HK-2 (cell line): ENCODE measurements at regions not wholly inside any gene's neighbourhood (a gene's known extent, or its start where the extent isn't known, plus 50 kb on each side); places are given as distances from the start of the nearest gene placed in this dataset.

ENCODE experiments used
- DNase-seq: peaks from one replicate; pipeline ENCODE4 v3.0.0-alpha.2; 2018; ENCODE audit not compliant: unreplicated experiment

DNA sequence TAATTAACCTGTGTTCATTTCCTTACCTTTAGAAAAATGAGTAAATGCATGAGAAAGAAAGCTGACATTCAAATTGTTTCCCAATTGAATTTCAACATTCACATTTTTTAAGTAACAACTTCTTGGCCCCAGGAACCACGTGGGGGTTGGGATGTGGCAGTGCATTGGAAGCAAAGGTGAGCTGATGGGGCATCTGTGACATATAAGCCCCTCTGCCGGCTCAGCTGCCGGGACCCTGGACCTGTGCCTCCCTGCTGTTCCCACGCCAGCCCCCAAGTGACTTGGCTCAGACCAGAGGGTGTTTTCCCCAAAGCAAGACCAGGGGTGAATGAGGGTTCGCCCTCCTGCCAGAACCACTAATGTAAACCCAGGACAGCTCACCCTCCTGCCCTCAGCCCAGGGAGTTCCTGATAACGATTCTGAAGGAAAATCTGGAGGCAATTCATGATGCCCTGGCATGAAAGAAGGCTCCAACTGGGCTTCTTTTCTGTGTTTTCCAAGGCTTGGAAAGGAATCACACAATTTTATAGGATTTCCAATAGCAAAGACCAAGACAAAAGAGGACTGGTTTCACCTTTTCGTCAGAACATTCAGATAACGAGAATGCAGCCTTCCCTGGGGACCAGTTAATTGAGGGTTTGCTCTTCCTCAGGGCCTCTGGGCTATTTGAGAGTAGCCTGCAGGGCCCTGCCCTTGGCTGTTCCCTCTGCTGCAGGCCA is 193.2 kb upstream of the TWIST2 start:
- no peak for DNase-seq

DNA sequence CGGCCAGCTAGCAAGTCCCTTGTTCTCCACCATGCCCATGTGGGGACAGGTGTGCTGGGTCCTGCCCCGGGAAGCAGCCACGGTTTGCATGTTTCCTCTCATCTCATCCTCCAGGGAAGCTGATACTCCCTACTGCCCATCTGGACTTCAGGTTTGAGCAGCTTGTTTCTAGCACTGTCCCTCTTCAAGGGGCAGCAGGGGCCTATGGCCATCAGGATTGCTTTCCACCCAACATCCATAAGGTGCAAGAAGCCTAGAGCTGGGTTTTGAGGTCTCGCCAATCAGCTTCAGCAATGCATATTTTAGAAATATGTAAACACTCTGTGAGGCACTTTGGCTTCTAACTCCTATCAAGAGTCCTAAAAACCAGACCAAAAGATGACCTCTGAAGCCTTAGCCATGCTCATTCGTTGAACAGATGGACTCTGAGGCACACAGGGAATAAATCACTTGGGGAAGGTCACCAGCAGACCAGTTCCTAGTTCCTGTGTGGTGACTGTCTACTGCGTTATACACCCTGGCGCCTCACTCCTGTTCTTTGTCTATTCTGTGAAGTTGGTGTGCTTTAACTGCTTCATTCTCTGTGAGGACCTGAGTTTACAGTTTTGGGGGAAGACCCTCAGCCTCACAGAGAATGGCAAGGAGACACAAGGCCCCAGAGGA is 192.6 kb upstream of the TWIST2 start:
- no peak for DNase-seq

DNA sequence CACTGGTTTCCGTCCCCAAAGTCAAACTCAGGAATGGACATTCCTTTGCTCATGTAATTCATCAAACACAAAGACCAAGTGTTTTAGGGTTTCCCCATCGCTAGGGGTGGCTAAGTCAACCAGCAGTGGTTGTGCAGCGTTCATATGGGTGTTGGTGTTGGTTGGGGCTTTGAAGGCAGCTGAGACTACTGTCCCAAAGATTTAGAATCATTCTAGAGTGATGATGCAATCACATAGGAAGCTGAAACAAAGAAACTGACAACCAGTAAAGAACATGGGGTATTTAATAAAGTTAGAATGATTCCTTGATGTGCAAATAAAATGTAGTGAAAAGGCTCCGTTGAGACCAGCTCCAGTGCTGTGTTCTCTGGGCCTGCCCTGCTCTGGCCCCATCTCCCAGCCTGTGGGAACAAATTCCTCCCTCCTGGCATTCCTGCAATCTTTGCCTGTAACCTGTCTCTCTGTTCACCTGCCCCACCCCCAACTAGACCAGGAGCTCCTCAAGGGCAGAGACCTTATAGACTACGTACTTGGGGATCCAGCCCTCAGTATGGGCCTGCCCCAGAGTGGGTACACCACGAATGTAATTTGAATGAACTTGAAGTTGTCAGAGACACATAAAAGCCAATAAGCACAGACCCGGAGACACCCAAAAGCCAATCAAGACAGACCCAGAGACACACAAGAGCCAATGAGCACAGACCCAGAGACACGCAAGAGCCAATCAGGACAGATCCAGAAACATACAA is 191.7 kb upstream of the TWIST2 start:
- no peak for DNase-seq

DNA sequence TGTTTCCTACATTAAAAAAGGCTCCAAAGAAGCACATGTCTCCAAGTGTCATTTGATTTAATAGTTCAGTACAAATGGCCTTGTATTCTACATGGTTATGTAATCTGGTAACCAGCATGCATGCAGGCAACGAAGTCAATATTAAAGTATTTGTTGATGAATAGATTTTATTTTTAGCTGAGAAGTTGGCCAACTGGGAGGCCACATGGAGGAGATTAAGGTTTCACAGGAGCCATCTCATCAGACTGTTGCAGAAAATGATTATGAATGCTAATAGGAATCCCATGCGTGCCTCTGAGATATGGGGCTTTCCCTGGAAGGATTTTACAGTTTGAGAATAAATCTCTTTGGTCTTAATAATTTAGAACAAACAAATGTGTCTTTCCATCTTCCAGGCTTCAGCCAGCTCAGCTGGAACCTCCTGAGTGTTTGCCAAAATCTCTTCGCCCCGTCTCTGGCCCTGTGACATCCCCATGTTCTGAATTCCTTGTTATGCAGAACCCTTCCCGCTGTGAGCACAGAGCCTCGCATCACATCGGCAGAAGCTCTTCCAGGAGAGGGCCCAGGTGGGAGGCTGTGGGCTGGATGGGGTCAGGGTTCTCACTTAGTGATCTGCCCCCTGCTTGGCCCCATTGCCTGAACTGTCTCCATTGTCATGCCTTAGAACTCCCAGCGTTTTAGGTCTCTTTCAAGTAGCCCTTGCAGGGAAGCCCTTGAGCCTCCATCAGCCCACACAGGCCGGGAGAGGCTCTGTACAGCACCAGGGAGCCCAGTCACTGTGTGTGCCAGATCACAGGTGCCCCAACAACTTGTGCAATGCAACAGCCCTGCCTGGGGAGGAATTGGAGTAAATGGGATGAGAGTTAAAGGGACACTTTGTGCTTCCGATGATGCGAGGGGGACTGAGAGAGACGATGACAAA is 190.5 kb upstream of the TWIST2 start:
- no peak for DNase-seq

DNA sequence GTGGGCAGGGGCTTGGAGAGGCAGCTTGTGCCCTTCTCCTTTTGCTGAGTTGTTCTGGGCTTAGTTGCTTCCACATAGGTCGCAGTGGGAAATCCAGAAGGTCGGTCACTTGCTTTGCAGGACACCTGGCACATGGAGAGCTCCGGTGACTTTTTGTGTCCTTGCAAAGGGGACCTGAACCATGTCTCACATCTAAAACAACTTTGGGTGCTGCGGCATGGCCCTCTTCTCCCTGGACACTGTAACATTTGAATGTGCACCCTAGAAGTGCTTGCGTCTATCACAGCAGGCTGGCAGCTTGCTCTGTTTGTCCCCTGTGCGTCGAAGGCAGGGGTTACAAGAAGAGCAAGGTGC is 189.9 kb upstream of the TWIST2 start:
- DNase-seq: no peak

GRCh38 chr2:238658820-238659219 is 189.1 kb upstream of the TWIST2 start:
- DNase-seq: no peak

- no peak for DNase-seq
These were observed 188.7 kb upstream of the TWIST2 start for GRCh38 chr2:238659231-238659630.

DNA sequence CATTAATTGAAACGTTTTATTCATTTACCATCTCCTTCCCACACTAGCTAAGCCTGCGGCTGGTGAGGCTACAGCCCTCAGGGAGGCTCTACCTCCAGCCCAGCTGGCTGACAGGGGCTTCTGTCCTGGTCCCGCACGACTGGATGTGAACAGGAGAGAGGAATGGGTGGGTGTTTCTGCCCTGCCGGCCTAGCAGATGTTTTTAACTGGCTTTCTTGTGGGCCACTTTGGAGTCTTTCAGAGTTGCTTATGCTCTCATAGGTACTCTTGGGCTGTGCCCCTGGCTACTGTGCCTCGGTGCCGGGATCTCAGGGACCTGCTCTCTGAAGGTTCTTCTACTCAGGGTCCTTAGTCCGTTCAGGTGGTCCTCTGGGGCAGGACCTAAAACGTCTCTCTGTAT is 184.3 kb upstream of the TWIST2 start:
- no peak for DNase-seq

- DNase-seq: no peak
These were observed 182.0 kb upstream of the TWIST2 start for GRCh38 chr2:238665919-238666318.

DNA sequence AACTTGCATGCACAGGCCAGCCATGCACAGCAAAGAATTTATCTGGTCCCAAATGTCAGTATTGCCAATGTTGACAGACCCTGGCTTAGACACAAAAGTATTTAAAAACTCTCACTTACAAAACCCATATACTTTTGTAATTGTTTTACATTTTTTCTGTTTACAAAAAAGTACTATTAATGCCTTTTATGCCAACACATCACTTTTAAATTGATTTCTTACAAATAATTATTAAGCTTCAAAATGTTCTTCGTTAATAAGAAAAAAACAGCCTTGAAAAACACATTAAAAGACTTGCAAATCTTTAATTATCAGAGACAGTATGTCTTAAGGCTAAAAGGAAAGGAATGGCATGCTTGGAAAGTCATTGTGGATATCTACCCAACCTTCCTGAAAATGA is 181.3 kb upstream of the TWIST2 start:
- no peak for DNase-seq

DNA sequence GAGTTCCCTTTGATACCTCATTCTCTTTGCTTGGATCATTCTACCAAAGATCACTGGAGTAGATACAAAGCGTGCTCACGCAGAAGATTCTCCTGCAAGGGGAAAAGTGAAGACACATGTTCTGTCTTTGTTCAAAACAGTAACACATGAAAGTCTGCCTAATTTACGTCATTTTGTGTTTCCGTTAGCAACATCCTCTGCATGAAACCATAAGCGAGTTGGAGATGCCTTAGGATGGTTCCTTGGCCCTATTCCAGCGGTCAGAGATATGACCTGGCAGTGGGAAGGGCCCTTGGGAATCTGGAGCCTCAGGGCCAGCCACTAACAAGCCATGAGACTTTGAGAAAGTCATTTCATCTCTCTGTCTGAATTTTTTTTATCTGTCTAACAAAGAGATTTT is 180.9 kb upstream of the TWIST2 start:
- no peak for DNase-seq

- DNase-seq: no peak
These were observed 180.2 kb upstream of the TWIST2 start for GRCh38 chr2:238667639-238668038.

GRCh38 chr2:238668426-238668825 is 179.5 kb upstream of the TWIST2 start:
- DNase-seq: no peak

DNA sequence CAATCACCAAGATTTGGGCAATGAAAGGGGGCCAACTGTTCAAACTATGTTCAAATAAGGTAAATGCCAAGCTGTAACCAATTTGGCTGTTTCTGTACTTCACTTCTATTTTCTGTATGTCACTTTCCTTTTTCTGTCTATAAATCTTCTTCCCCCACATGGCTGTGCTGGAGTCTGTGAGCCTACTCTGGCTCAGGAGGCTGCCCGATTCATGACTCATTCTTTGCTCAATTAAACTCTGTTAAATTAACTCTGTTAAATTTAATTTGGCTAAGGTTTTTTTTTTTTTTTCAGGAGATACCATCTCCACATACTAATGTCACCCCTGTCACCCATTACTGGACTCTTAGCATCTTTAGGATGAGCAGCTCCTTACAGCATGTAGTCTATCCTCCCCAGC is 178.8 kb upstream of the TWIST2 start:
- DNase-seq: no peak

GRCh38 chr2:238669581-238670080 is 178.3 kb upstream of the TWIST2 start:
- no peak for DNase-seq

GRCh38 chr2:238670111-238670585 is 177.7 kb upstream of the TWIST2 start:
- DNase-seq: no peak

DNA sequence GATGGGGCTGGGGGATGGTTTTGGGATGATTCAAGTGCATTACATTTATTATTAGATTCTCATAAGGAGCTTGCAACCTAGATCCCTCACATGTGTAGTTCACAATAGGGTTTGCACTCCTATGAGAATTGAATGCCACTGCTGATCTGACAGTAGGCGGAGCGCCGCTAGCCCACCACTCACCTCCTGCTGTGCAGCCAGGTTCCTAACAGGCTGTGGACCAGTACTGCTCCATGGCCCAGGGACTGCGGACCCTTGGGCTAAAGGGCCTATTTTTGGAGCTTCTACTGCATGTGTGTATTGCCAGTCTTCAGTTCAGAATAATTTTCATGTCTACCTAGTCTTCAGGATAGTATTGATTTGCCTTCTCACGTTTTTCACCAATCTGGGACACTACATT is 165.3 kb upstream of the TWIST2 start:
- DNase-seq: no peak

GRCh38 chr2:238684362-238685326 is 163.2 kb upstream of the TWIST2 start:
- DNase-seq: no peak

DNA sequence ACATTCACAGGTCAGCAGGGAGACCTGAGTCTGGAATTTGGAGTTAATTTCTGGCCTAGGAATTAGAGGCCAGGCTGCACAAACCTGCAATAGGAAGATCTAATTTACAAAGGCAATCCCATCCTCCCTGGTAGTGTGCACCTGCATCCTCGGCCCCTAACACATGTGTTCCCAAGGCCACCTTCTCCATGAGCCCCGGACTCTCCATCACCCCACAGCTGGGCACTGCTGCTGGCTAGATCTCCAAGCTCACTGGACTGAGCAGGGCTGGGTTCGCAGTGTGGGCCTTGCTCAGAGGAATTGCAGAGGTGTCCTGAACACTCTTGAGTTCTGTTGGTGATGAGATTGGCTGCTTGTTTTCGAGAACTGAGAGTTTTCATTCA is 162.6 kb upstream of the TWIST2 start:
- DNase-seq: no peak

DNA sequence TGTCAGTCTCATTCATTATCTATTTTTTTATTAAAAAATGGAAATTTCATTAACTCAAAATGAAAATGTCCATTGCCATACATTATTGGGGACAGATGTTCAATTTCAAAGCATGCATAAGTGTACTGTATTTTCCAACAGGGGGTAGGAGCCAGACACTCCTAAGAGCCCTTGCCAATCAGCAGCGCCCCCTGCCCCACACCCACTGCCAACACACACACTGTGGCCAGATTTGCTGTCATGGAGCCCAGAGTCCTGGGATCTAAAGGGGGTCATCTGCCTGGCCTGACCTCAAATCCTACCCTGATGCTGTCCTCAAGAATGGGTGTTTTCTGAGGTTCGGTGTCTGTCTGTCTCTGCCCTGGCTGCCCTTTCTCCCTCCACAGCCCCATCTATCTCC is 162.2 kb upstream of the TWIST2 start:
- DNase-seq: no peak

DNA sequence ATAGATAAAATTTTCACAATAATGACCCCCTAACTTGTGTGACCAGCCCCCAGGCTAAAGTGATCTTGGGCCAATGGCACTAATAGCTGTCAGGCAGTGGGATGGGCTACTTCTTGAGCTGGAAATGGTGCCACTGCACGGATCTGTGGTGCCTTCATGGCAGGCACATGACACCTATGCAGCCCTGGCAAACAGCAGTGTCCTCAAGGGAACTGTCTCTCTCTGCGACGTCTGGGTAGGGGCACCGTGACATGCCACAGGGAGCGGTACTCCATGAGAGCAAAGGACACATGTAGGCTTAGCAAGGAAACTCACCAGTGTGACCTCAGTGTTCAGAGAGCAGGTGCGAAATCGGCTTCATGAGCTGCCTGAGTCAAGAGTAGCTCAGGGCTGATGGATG is 161.7 kb upstream of the TWIST2 start:
- no peak for DNase-seq
